IMR-90 (cell line): ENCODE measurements at regions not wholly inside any gene's neighbourhood (a gene's known extent, or its start where the extent isn't known, plus 50 kb on each side); places are given as distances from the start of the nearest gene placed in this dataset.
"Not testable (repeated sequence)": the region's sequence is repeated elsewhere in the genome, so short reads cannot be mapped to it uniquely, and the experiment has no call there.

ENCODE experiments used
- ATAC-seq: fragments of 200-7000 bp; cut with Tn5 transposase; 2 replicates; pipeline ENCODE4 v1.9.1; 2020; ENCODE audit warnings: low read depth, mild to moderate bottlenecking, moderate library complexity
- BruUV-seq: library from RNA; stranded (reverse); fragments of 400-500 nt; replicated peaks from 2 replicates; lab custom pipeline; 2021; lab: Mats Ljungman, UMichigan
- CTCF ChIA-PET: fragments of 300-600 bp; formaldehyde crosslinking; extraction: SDS; loops from one replicate; lab custom pipeline; 2021; ENCODE audit warnings: antibody characterized with exemption; lab: Yijun Ruan, JAX
- POLR2A ChIA-PET: fragments of 300-600 bp; sonication (Branson Sonifier 250); formaldehyde crosslinking; loops from one replicate; lab custom pipeline; 2022; ENCODE audit warnings: antibody characterized with exemption; ENCODE audit not compliant: unreplicated experiment; lab: Charles Lee
- DNase-seq: peaks from one replicate; pipeline ENCODE4 v3.0.0; 2013
- H2AFZ ChIP-seq: replicated peaks from 2 replicates; pipeline ENCODE3; 2013; ENCODE audit warnings: low read length, mild to moderate bottlenecking; ENCODE audit not compliant: poor library complexity
- H2AK5ac ChIP-seq: 2 replicates; pipeline ENCODE4 v1.6.1; 2013; ENCODE audit warnings: low read depth, low read length, inconsistent platforms
- H2AK9ac ChIP-seq: replicated peaks from 2 replicates; pipeline ENCODE3; 2013; ENCODE audit warnings: mild to moderate bottlenecking, low read depth, low read length, moderate library complexity; ENCODE audit not compliant: poor library complexity
- H2BK120ac ChIP-seq: 2 replicates; pipeline ENCODE4 v1.6.1; 2013; ENCODE audit warnings: low read depth, low read length, inconsistent platforms
- H2BK15ac ChIP-seq: 3 replicates; pipeline ENCODE4 v1.6.1; 2013; ENCODE audit warnings: low read depth, low read length, inconsistent platforms
- H2BK20ac ChIP-seq: 2 replicates; pipeline ENCODE4 v1.6.1; 2013; ENCODE audit warnings: low read depth, mild to moderate bottlenecking, inconsistent platforms, low read length, moderate library complexity
- H2BK5ac ChIP-seq: 2 replicates; pipeline ENCODE4 v1.6.1; 2013; ENCODE audit warnings: mild to moderate bottlenecking, low read depth, low read length, inconsistent platforms; ENCODE audit not compliant: poor library complexity, severe bottlenecking
- H3K14ac ChIP-seq: replicated peaks from 2 replicates; pipeline ENCODE4 v1.6.1; 2013; ENCODE audit warnings: low read depth, low read length, inconsistent platforms
- H3K18ac ChIP-seq: 2 replicates; pipeline ENCODE4 v1.6.1; 2013; ENCODE audit warnings: low read depth, low read length, control low read depth
- H3K23ac ChIP-seq: 2 replicates; pipeline ENCODE4 v1.6.1; 2013; ENCODE audit warnings: low read depth, low read length, inconsistent platforms
- H3K27ac ChIP-seq: 2 replicates; pipeline ENCODE4 v1.5.1; 2013; ENCODE audit warnings: mild to moderate bottlenecking, control low read depth, low read length; ENCODE audit not compliant: insufficient read depth
- H3K27me3 ChIP-seq: 2 replicates; pipeline ENCODE4 v1.6.1; 2013; ENCODE audit warnings: low read length; ENCODE audit not compliant: control insufficient read depth, insufficient read depth
- H3K36me3 ChIP-seq: 2 replicates; pipeline ENCODE4 v1.6.1; 2013; ENCODE audit warnings: low read length, mixed read lengths; ENCODE audit not compliant: control insufficient read depth, insufficient read depth
- H3K4ac ChIP-seq: 2 replicates; pipeline ENCODE4 v1.6.1; 2013; ENCODE audit warnings: low read depth, low read length, inconsistent platforms
- H3K4me1 ChIP-seq: 2 replicates; pipeline ENCODE4 v1.6.1; 2013; ENCODE audit warnings: low read length, mixed read lengths; ENCODE audit not compliant: control insufficient read depth, insufficient read depth
- H3K4me2 ChIP-seq: 2 replicates; pipeline ENCODE4 v1.6.1; 2013; ENCODE audit warnings: low read depth, mild to moderate bottlenecking, control low read depth, low read length, moderate library complexity
- H3K4me3 ChIP-seq: 2 replicates; pipeline ENCODE4 v1.5.1; 2013; ENCODE audit warnings: low read depth, mild to moderate bottlenecking, control low read depth, low read length, moderate library complexity; ENCODE audit not compliant: insufficient read depth
- H3K56ac ChIP-seq: 2 replicates; pipeline ENCODE4 v1.6.1; 2013; ENCODE audit warnings: low read length, inconsistent platforms; ENCODE audit not compliant: insufficient read depth; ENCODE audit errors: extremely low read depth
- H3K79me1 ChIP-seq, 2 experiments: 2 replicates each; pipeline ENCODE4 v1.6.1; 2013; ENCODE audit warnings: low read length in 2 of 2, inconsistent platforms in 1 of 2, low read depth in 1 of 2
- H3K9ac ChIP-seq: 2 replicates; pipeline ENCODE4 v1.6.1; 2013; ENCODE audit warnings: low read depth, low read length, control low read depth
- H3K9me1 ChIP-seq: 2 replicates; pipeline ENCODE4 v1.6.1; 2013; ENCODE audit warnings: low read length, inconsistent platforms; ENCODE audit not compliant: insufficient read depth
- H3K9me3 ChIP-seq: 2 replicates; pipeline ENCODE4 v1.6.1; 2013; ENCODE audit warnings: low read length; ENCODE audit not compliant: control insufficient read depth, insufficient read depth
- H4K20me1 ChIP-seq: 2 replicates; pipeline ENCODE4 v1.6.1; 2013; ENCODE audit warnings: low read length, inconsistent platforms; ENCODE audit not compliant: insufficient read depth
- H4K5ac ChIP-seq: 2 replicates; pipeline ENCODE4 v1.6.1; 2013; ENCODE audit warnings: mild to moderate bottlenecking, low read depth, low read length, control low read depth
- H4K8ac ChIP-seq, 2 experiments: 2 replicates each; pipeline ENCODE4 v1.6.1; 2013; ENCODE audit warnings: low read depth in 2 of 2, low read length in 2 of 2, control low read depth in 1 of 2, inconsistent platforms in 1 of 2
- H4K91ac ChIP-seq: 2 replicates; pipeline ENCODE4 v1.6.1; 2013; ENCODE audit warnings: low read depth, low read length, inconsistent platforms; ENCODE audit not compliant: insufficient read depth
- CTCF ChIP-seq: conservative IDR thresholded peaks from 2 replicates; pipeline ENCODE4 v1.5.1; 2012; ENCODE audit warnings: mild to moderate bottlenecking, low read depth, low read length, improper control_type of control experiment
- RAD21 ChIP-seq: IDR thresholded peaks from 2 replicates; pipeline ENCODE4 v1.6.1; 2012; ENCODE audit warnings: low read length, improper control_type of control experiment
- SMC3 ChIP-seq: fragments of 150-350 bp; IDR thresholded peaks from 2 replicates; pipeline ENCODE4 v1.6.1; 2016; ENCODE audit warnings: low read depth, mild to moderate bottlenecking, antibody characterized with exemption, low read length, moderate library complexity
- WGBS, 2 experiments: methylation state at CpG; one replicate each; pipeline versions ENCODE4 v1.1.5 to v1.1.7; 2013; ENCODE audit warnings: missing lambda C conversion rate in 2 of 2; ENCODE audit not compliant: insufficient read length in 1 of 2; ENCODE audit errors: extremely low coverage in 2 of 2; 5-methylcytosine and 5-hydroxymethylcytosine counted together
- dilution Hi-C: fragments of 300-500 bp; cut with HindIII; formaldehyde crosslinking; loops from one replicate; pipeline ENCODE4 v1.14.3; 2018; ENCODE audit warnings: low sequenced_read_pairs; ENCODE audit not compliant: unreplicated experiment
- in situ Hi-C: fragments of 300-500 bp; cut with MboI; formaldehyde crosslinking; loops from 3 replicates; pipeline ENCODE4 v1.14.3; 2019; ENCODE audit warnings: low sequenced_read_pairs, inconsistent platforms, mixed read lengths
- intact Hi-C: fragments of 100-400 bp; cut with micrococcal nuclease; formaldehyde crosslinking; loops from 2 replicates; pipeline ENCODE4 v1.10.0; 2022

GRCh38 chr4:3949916-3950315 lies 183.7 kb downstream of the ADRA2C start:
- H2BK15ac ChIP-seq, H3K79me1 ChIP-seq, H2BK20ac ChIP-seq, H4K20me1 ChIP-seq, H3K4me1 ChIP-seq, H4K5ac ChIP-seq, H3K14ac ChIP-seq, H2BK5ac ChIP-seq, POLR2A ChIA-PET, H2AK9ac ChIP-seq, H3K27ac ChIP-seq, H3K9me3 ChIP-seq, H3K27me3 ChIP-seq, H2AK5ac ChIP-seq, H3K23ac ChIP-seq, H3K9me1 ChIP-seq, H4K91ac ChIP-seq, H2BK120ac ChIP-seq, H3K4me2 ChIP-seq, H4K8ac ChIP-seq, H3K18ac ChIP-seq, BruUV-seq, H3K9ac ChIP-seq, dilution Hi-C loops, H3K4me3 ChIP-seq, H3K4ac ChIP-seq, H3K36me3 ChIP-seq, CTCF ChIA-PET, H2AFZ ChIP-seq, H3K56ac ChIP-seq: not testable (repeated sequence)
- DNase-seq (peak; percentile 52), ATAC-seq (peak; percentile 56; the same call in 1 of the 2 replicates)
- in situ Hi-C loops = loop anchor here (10.0 kb wide), 2 partner anchors 55 to 175 kb away; no protein-coding TSS in a partner anchor
- TF ChIP-seq SMC3 = peak; percentile 35; the same call in 1 of the 2 replicates
- peak; percentile 51 for TF ChIP-seq CTCF
- TF ChIP-seq RAD21 = peak; percentile 55
- WGBS, 2 experiments = 40% methylated on average over 2 of the region's 5 CpGs; no CpG with 5 or more reads in 1 of the 2 experiments
- intact Hi-C loops = loop anchor here (1.0 to 5.0 kb wide), 3 partner anchors 183 to 603 kb away; partner anchors contain the start of genes ADRA2C and LRPAP1

- in situ Hi-C loops, H3K9me1 ChIP-seq, H3K79me1 ChIP-seq, DNase-seq, dilution Hi-C loops, H3K9ac ChIP-seq, H3K18ac ChIP-seq, BruUV-seq, H2BK5ac ChIP-seq, H3K56ac ChIP-seq, H3K4me2 ChIP-seq, H3K23ac ChIP-seq, H3K27me3 ChIP-seq, H3K14ac ChIP-seq, POLR2A ChIA-PET, CTCF ChIA-PET, H3K4me1 ChIP-seq, H2AK9ac ChIP-seq, H4K5ac ChIP-seq, H4K20me1 ChIP-seq, H2AK5ac ChIP-seq, H3K9me3 ChIP-seq, H3K4me3 ChIP-seq, H3K27ac ChIP-seq, H2AFZ ChIP-seq, ATAC-seq, H3K4ac ChIP-seq, H3K36me3 ChIP-seq: not testable (repeated sequence)
- no CpG with 5 or more reads among the region's 9 CpGs for WGBS, 2 experiments
- Histone ChIP-seq H2BK20ac (peak overlapping the region; percentile 71; the same call in 1 of the 2 replicates), H2BK120ac (peak overlapping the region; percentile 52; the same call in 1 of the 2 replicates), H2BK15ac (peak overlapping the region; percentile 92; the same call in 1 of the 3 replicates), H4K8ac (0 out of 4 replicates have a peak overlapping the region, but pooled peaks of 1 of the 2 experiments have one; percentile 87), H4K91ac (peak overlapping the region; percentile 84)
- intact Hi-C loops = loop anchor here (5.0 kb wide), 1 partner anchor 605 kb away; no protein-coding TSS in a partner anchor
Measured at GRCh38 chr4:3952443-3953139, 186.4 kb downstream of the ADRA2C start.
